Mesendoderm (in vitro differentiated cells): ENCODE measurements at regions not wholly inside any gene's neighbourhood (a gene's known extent, or its start where the extent isn't known, plus 50 kb on each side); places are given as distances from the start of the nearest gene placed in this dataset.

Experiments used
- DNase-seq: peaks from one replicate; pipeline ENCODE4 v3.0.0; 2013
- H2AK5ac ChIP-seq: 2 replicates; pipeline ENCODE4 v1.6.1; 2013; ENCODE audit warnings: low read length, inconsistent platforms
- H2BK120ac ChIP-seq: 2 replicates; pipeline ENCODE4 v1.6.1; 2013; ENCODE audit warnings: low read depth, mild to moderate bottlenecking, low read length, moderate library complexity, mixed read lengths
- H2BK15ac ChIP-seq: replicated peaks from 2 replicates; pipeline ENCODE4 v1.6.1; 2013; ENCODE audit warnings: low read depth, mild to moderate bottlenecking, moderate library complexity
- H2BK5ac ChIP-seq: 2 replicates; pipeline ENCODE4 v1.6.1; 2013; ENCODE audit warnings: low read length, inconsistent platforms
- H3K18ac ChIP-seq: 2 replicates; pipeline ENCODE4 v1.6.1; 2013; ENCODE audit warnings: mild to moderate bottlenecking, low read length, mixed read lengths
- H3K23ac ChIP-seq: one replicate; pipeline ENCODE4 v1.6.1; 2013; ENCODE audit warnings: low read length
- H3K27ac ChIP-seq: 2 replicates; pipeline ENCODE4 v1.5.1; 2013; ENCODE audit warnings: low read depth, mild to moderate bottlenecking, inconsistent platforms, low read length, moderate library complexity
- H3K27me3 ChIP-seq: 2 replicates; pipeline ENCODE4 v1.6.1; 2013; ENCODE audit warnings: low read length, control low read depth, mild to moderate bottlenecking, inconsistent platforms; ENCODE audit not compliant: insufficient read depth, poor library complexity
- H3K36me3 ChIP-seq: 2 replicates; pipeline ENCODE4 v1.6.1; 2013; ENCODE audit warnings: low read length, inconsistent platforms; ENCODE audit not compliant: control insufficient read depth, insufficient read depth
- H3K4ac ChIP-seq: one replicate; pipeline ENCODE4 v1.6.1; 2013; ENCODE audit warnings: low read depth, mild to moderate bottlenecking, low read length, moderate library complexity
- H3K4me1 ChIP-seq: 2 replicates; pipeline ENCODE4 v1.6.1; 2013; ENCODE audit warnings: low read depth, low read length, inconsistent platforms; ENCODE audit not compliant: control insufficient read depth
- H3K4me2 ChIP-seq: 2 replicates; pipeline ENCODE4 v1.6.1; 2013; ENCODE audit warnings: low read length
- H3K4me3 ChIP-seq: 2 replicates; pipeline ENCODE4 v1.5.1; 2013; ENCODE audit warnings: mild to moderate bottlenecking, low read length
- H3K56ac ChIP-seq: one replicate; pipeline ENCODE4 v1.6.1; 2013; ENCODE audit warnings: low read length
- H3K79me1 ChIP-seq: 2 replicates; pipeline ENCODE4 v1.6.1; 2013; ENCODE audit warnings: low read length, inconsistent platforms
- H3K79me2 ChIP-seq: 2 replicates; pipeline ENCODE4 v1.6.1; 2013; ENCODE audit warnings: mild to moderate bottlenecking, low read length; ENCODE audit not compliant: control insufficient read depth, insufficient read depth
- H3K9ac ChIP-seq: 2 replicates; pipeline ENCODE4 v1.6.1; 2013; ENCODE audit warnings: low read length, inconsistent platforms
- H4K5ac ChIP-seq: one replicate; pipeline ENCODE4 v1.6.1; 2013; ENCODE audit warnings: low read length
- H4K8ac ChIP-seq: one replicate; pipeline ENCODE4 v1.6.1; 2013; ENCODE audit warnings: low read depth, mild to moderate bottlenecking, control low read depth, low read length, moderate library complexity
- WGBS: extraction: QIAGEN DNeasy Blood & Tissue Kit; methylation state at CpG from one replicate; pipeline ENCODE4 v1.1.7; 2013; ENCODE audit warnings: low lambda C conversion rate, missing lambda C conversion rate; ENCODE audit not compliant: insufficient coverage; ENCODE audit errors: extremely low coverage; 5-methylcytosine and 5-hydroxymethylcytosine counted together

DNA sequence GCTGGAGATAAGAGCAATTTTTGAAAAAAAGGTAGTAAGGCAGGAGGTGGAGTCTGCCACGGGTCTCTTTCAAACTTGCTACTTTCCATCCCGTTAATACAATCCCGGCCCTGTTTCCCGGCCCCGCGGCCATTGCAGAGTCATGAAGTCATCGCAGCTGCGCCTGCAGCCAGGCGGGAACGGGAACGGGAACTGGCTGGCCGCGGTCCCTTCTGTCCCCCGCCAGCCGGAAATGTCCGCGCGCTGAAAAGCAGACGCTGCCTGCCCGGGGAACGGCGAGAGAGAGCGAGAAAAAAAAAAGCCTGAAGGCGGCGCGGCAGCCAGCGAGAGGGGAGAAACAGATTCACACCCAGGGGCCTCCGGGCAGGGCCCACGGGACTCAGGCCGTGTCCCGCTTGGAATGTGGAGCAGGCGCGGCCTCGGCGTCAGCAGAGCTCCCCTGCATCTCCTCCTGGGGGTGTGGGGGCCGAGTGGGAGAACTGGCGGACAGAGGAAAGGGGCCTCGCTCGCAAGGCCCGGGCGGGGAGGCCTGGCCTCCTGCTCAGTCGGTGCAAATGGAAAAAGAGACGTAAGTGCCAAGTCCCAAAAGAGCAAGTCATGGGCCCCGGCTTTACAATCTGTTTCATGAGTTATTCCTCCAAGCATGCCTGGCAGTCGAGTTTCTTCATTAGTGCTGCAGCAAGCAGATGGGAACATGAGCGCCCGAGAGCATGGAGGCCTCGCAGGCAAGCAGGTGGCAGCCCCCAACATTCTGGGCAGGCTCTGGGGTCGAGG lies 201.2 kb upstream of the GAS1 start:
- H3K79me2 ChIP-seq, result no peaks in the 10 kb centered on the region
- no peak overlapping the region for H2BK5ac ChIP-seq
- H3K36me3 ChIP-seq, result no peaks in the 10 kb centered on the region
- H3K79me1 ChIP-seq, result no peaks in the 10 kb centered on the region
- H3K18ac ChIP-seq, result peak overlapping the region; percentile 30
- H3K56ac ChIP-seq, result peak overlapping the region; percentile 81
- H2BK15ac ChIP-seq, result no peak overlapping the region
- DNase-seq, result peak; percentile 92
- H3K4me2 ChIP-seq, result peak overlapping the region; percentile 13
- no CpG with 5 or more reads among the region's 49 CpGs for WGBS
- H2AK5ac ChIP-seq, result no peak overlapping the region
- H3K27ac ChIP-seq, result peak overlapping the region; percentile 6
- no peak overlapping the region for H3K23ac ChIP-seq
- peak overlapping the region; percentile 89 for H4K5ac ChIP-seq
- H3K4me3 ChIP-seq, result no peak overlapping the region
- H3K4me1 ChIP-seq, result peaks cover 5% of the 10 kb centered on the region
- peak overlapping the region; percentile 46 for H2BK120ac ChIP-seq
- no peaks in the 10 kb centered on the region for H3K27me3 ChIP-seq
- peak overlapping the region; percentile 38 for H3K4ac ChIP-seq
- peak overlapping the region; percentile 59 for H3K9ac ChIP-seq
- H4K8ac ChIP-seq, result no peak overlapping the region

DNA sequence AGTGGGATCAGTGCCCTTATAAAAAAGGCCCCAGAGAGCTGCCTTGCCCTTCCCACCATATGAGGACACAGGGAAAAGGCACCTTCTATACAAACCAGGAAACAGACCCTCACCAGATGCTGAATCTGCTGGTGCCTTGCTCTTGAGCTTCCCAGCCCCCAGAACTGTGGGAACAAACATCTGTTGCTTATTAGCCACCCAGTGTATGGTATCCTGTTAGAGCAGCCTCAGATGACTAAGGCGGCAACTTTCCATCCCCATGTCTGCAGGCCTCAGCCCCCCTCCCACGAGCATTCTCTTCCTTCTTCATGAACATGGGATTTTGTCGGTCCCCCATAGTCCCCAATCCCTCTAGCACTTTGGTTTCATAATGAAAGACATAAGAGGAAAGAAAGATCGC lies 202.5 kb upstream of the GAS1 start:
- Histone ChIP-seq H3K4me1 (peaks cover 5% of the 10 kb centered on the region), H3K9ac (no peak overlapping the region), H3K79me1 (no peaks in the 10 kb centered on the region), H3K36me3 (no peaks in the 10 kb centered on the region), H4K5ac (no peak overlapping the region), H3K4ac (no peak overlapping the region), H3K4me2 (no peak overlapping the region), H3K27ac (no peak overlapping the region), H4K8ac (no peak overlapping the region), H3K18ac (no peak overlapping the region), H3K56ac (no peak overlapping the region), H2BK5ac (no peak overlapping the region), H3K4me3 (no peak overlapping the region), H3K27me3 (no peaks in the 10 kb centered on the region), H3K23ac (no peak overlapping the region), H2BK15ac (no peak overlapping the region), H2AK5ac (no peak overlapping the region), H3K79me2 (no peaks in the 10 kb centered on the region), H2BK120ac (no peak overlapping the region)
- no CpG with 5 or more reads among the region's 4 CpGs for WGBS
- DNase-seq, result no peak

DNA sequence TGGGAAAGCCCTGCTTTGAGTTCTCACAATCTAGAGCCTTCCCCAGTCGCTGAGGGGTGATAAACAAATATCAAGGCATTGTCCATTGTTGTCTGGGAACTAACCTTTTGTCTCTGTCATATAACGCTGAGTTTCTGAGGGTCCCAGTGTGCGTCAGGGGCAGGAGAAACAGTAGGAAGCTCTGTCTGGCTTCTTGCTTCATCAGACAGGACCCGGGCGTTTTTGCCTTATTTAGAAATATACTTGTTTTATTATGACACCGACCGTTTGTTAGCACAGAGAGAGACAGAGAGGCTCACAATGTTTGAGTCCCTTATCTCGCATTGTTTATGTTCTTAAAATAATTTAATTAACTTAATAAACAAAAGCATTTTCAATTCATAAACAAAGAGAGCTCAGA lies 204.9 kb upstream of the GAS1 start:
- H3K18ac ChIP-seq, result no peak overlapping the region
- H3K9ac ChIP-seq, result no peak overlapping the region
- H3K79me1 ChIP-seq, result no peaks in the 10 kb centered on the region
- peaks cover 5% of the 10 kb centered on the region for H3K4me1 ChIP-seq
- no peak overlapping the region for H3K4me3 ChIP-seq
- H2BK120ac ChIP-seq, result no peak overlapping the region
- no peak overlapping the region for H3K4ac ChIP-seq
- H3K79me2 ChIP-seq, result no peaks in the 10 kb centered on the region
- H3K27ac ChIP-seq, result no peak overlapping the region
- DNase-seq, result no peak
- H2BK5ac ChIP-seq, result no peak overlapping the region
- no peak overlapping the region for H2AK5ac ChIP-seq
- no peak overlapping the region for H4K5ac ChIP-seq
- no peaks in the 10 kb centered on the region for H3K36me3 ChIP-seq
- no peak overlapping the region for H3K23ac ChIP-seq
- H3K4me2 ChIP-seq, result no peak overlapping the region
- no CpG with 5 or more reads among the region's 8 CpGs for WGBS
- no peak overlapping the region for H3K56ac ChIP-seq
- no peak overlapping the region for H2BK15ac ChIP-seq
- no peak overlapping the region for H4K8ac ChIP-seq
- H3K27me3 ChIP-seq, result no peaks in the 10 kb centered on the region

DNA sequence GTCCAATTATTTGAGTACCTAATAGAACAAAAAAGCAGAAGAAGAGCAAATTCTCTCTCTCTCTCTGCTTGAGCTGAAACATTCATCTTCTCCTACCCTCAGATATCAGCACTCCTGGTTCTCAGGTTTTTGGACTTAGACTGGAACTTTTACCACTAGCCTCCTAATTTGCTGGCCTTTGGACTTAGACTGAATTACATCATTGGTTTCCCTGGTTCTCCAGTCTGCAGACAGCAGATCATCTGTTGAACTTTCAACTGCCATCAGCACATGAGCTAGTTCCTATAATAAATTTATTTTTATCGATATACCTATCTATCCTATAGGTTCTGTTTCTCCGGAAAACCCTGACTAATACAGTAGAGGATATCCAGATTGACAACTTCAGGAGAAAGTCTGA lies 208.9 kb upstream of the GAS1 start:
- H3K23ac ChIP-seq, result no peak overlapping the region
- no peak overlapping the region for H3K4me3 ChIP-seq
- no peak overlapping the region for H2BK120ac ChIP-seq
- H2AK5ac ChIP-seq, result no peak overlapping the region
- H3K9ac ChIP-seq, result no peak overlapping the region
- H3K18ac ChIP-seq, result no peak overlapping the region
- no peaks in the 10 kb centered on the region for H3K4me1 ChIP-seq
- H3K4ac ChIP-seq, result no peak overlapping the region
- no peak overlapping the region for H3K4me2 ChIP-seq
- no peaks in the 10 kb centered on the region for H3K27me3 ChIP-seq
- WGBS, result no CpG with 5 or more reads among the region's 2 CpGs
- H3K79me1 ChIP-seq, result no peaks in the 10 kb centered on the region
- no peaks in the 10 kb centered on the region for H3K79me2 ChIP-seq
- H2BK5ac ChIP-seq, result no peak overlapping the region
- DNase-seq, result no peak
- no peaks in the 10 kb centered on the region for H3K36me3 ChIP-seq
- H4K8ac ChIP-seq, result no peak overlapping the region
- no peak overlapping the region for H3K27ac ChIP-seq
- no peak overlapping the region for H4K5ac ChIP-seq
- H3K56ac ChIP-seq, result no peak overlapping the region
- H2BK15ac ChIP-seq, result no peak overlapping the region

DNA sequence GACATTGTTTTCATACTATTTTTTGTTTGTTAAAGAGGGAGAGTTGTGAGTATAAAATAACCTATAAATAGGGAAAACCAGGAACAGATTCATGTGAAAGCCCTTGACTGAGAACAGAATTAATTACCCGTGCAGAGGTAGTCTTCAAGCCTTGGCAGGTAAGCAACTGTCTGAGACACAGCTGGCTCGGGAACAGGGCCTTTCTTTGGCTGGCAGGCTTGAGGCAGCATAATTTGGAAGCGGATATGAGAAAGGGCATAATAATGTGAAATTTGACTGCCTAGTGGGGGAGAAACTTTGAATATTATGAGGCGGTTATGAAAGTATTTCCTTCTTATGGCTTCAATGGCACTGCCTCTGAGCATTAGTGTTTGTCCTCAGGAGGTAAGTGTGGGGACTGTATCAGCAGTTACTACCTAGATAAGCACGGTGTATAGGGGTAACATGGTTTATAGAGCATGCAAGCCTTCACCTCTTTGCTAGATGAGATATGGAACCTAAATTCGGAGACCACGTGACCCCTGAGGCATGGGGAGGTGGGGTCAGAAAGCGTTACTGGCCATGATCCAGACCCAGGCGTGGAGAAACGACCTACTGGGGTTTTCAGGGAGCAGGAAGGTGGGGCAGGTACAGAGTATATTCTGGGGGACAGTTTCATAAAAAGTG lies 210.2 kb upstream of the GAS1 start:
- DNase-seq, result no peak
- Histone ChIP-seq H3K18ac (no peak overlapping the region), H3K4me1 (no peaks in the 10 kb centered on the region), H2AK5ac (no peak overlapping the region), H4K8ac (no peak overlapping the region), H3K27me3 (no peaks in the 10 kb centered on the region), H3K23ac (no peak overlapping the region), H2BK15ac (no peak overlapping the region), H4K5ac (no peak overlapping the region), H3K79me1 (no peaks in the 10 kb centered on the region), H3K4me2 (no peak overlapping the region), H3K79me2 (no peaks in the 10 kb centered on the region), H3K4me3 (no peak overlapping the region), H3K4ac (no peak overlapping the region), H3K27ac (no peak overlapping the region), H2BK120ac (no peak overlapping the region), H3K9ac (no peak overlapping the region), H2BK5ac (no peak overlapping the region), H3K36me3 (no peaks in the 10 kb centered on the region), H3K56ac (no peak overlapping the region)
- WGBS, result no CpG with 5 or more reads among the region's 10 CpGs
